ENCODE measurements at regions not wholly inside any gene's neighbourhood (a gene's known extent, or its start where the extent isn't known, plus 50 kb on each side); places are given as distances from the start of the nearest gene placed in this dataset.

DNA sequence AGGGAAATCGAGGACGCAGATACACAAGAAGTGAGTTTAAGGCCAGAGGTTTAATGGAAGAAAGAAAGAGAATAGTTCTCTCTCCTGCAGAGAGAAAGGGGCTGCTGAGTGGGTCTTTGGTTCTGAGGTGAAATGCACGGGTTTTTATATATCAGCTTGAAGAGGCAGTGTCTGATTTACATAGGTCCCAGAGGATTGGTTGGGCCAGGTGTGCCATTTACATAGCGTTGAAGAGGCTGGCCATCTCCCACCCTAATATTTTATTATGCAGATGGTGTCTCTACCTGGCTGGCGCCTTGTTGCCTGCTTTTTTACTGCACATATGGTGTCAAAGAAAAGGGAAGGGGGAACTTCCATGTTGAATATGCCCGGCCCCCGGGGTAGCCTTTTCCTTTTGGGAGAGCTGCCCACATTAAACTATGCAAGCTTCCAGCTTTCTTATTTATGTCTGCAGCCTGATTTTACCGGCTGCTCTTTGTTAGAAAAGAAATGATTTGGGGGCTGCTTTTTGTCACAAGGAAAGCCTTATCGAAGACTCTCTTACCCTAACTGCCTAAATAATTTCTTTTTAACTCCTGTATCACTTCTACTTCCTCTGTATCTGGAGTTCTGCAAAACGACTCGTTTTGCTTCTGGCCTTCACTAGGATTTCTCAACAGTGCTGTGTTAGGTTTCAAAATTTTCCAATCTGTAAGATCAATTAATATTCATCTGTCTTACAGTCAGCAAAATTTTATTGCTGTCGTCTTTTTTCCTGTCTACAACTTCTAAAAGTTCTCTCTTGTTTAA, 268.5 kb downstream of the B3GLCT start (continued):
- TF ChIP-seq, protein P1, sequence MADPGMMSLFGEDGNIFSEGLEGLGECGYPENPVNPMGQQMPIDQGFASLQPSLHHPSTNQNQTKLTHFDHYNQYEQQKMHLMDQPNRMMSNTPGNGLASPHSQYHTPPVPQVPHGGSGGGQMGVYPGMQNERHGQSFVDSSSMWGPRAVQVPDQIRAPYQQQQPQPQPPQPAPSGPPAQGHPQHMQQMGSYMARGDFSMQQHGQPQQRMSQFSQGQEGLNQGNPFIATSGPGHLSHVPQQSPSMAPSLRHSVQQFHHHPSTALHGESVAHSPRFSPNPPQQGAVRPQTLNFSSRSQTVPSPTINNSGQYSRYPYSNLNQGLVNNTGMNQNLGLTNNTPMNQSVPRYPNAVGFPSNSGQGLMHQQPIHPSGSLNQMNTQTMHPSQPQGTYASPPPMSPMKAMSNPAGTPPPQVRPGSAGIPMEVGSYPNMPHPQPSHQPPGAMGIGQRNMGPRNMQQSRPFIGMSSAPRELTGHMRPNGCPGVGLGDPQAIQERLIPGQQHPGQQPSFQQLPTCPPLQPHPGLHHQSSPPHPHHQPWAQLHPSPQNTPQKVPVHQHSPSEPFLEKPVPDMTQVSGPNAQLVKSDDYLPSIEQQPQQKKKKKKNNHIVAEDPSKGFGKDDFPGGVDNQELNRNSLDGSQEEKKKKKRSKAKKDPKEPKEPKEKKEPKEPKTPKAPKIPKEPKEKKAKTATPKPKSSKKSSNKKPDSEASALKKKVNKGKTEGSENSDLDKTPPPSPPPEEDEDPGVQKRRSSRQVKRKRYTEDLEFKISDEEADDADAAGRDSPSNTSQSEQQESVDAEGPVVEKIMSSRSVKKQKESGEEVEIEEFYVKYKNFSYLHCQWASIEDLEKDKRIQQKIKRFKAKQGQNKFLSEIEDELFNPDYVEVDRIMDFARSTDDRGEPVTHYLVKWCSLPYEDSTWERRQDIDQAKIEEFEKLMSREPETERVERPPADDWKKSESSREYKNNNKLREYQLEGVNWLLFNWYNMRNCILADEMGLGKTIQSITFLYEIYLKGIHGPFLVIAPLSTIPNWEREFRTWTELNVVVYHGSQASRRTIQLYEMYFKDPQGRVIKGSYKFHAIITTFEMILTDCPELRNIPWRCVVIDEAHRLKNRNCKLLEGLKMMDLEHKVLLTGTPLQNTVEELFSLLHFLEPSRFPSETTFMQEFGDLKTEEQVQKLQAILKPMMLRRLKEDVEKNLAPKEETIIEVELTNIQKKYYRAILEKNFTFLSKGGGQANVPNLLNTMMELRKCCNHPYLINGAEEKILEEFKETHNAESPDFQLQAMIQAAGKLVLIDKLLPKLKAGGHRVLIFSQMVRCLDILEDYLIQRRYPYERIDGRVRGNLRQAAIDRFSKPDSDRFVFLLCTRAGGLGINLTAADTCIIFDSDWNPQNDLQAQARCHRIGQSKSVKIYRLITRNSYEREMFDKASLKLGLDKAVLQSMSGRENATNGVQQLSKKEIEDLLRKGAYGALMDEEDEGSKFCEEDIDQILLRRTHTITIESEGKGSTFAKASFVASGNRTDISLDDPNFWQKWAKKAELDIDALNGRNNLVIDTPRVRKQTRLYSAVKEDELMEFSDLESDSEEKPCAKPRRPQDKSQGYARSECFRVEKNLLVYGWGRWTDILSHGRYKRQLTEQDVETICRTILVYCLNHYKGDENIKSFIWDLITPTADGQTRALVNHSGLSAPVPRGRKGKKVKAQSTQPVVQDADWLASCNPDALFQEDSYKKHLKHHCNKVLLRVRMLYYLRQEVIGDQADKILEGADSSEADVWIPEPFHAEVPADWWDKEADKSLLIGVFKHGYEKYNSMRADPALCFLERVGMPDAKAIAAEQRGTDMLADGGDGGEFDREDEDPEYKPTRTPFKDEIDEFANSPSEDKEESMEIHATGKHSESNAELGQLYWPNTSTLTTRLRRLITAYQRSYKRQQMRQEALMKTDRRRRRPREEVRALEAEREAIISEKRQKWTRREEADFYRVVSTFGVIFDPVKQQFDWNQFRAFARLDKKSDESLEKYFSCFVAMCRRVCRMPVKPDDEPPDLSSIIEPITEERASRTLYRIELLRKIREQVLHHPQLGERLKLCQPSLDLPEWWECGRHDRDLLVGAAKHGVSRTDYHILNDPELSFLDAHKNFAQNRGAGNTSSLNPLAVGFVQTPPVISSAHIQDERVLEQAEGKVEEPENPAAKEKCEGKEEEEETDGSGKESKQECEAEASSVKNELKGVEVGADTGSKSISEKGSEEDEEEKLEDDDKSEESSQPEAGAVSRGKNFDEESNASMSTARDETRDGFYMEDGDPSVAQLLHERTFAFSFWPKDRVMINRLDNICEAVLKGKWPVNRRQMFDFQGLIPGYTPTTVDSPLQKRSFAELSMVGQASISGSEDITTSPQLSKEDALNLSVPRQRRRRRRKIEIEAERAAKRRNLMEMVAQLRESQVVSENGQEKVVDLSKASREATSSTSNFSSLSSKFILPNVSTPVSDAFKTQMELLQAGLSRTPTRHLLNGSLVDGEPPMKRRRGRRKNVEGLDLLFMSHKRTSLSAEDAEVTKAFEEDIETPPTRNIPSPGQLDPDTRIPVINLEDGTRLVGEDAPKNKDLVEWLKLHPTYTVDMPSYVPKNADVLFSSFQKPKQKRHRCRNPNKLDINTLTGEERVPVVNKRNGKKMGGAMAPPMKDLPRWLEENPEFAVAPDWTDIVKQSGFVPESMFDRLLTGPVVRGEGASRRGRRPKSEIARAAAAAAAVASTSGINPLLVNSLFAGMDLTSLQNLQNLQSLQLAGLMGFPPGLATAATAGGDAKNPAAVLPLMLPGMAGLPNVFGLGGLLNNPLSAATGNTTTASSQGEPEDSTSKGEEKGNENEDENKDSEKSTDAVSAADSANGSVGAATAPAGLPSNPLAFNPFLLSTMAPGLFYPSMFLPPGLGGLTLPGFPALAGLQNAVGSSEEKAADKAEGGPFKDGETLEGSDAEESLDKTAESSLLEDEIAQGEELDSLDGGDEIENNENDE (IDR thresholded peaks at IDR 0.05; ENCODE audit: insufficient replicate concordance, low read length) = no peak
- TF ChIP-seq SIN3A (conservative IDR thresholded peaks at IDR 0.05 in 1 of 2, IDR thresholded peaks at IDR 0.05 in 1 of 2; ENCODE audit: low read depth in 1 of 2, low read length in 2 of 2) = no peak
- no peak for TF ChIP-seq CTBP2 (IDR thresholded peaks at IDR 0.05; ENCODE audit: borderline replicate concordance, insufficient read depth, insufficient read length, low read length)
- no peak for TF ChIP-seq CBX8 (IDR thresholded peaks at IDR 0.05; ENCODE audit: borderline replicate concordance, low read depth, low read length)
- no peak for TF ChIP-seq JUND (IDR thresholded peaks at IDR 0.05; ENCODE audit: low read length)
